Natural killer cell treated with Interleukin-12 subunit alpha and Interleukin-12 subunit beta and Interleukin-15 and Interleukin-18, amount 100 ng/mL, for 72 hours (primary cell): ENCODE measurements at regions not wholly inside any gene's neighbourhood (a gene's known extent, or its start where the extent isn't known, plus 50 kb on each side); places are given as distances from the start of the nearest gene placed in this dataset.

Experiments used
- ATAC-seq, 2 donors: fragments of 150-1000 bp; cut with Tn5 transposase in 1 of 2; sonication (Bioruptor Pico), chemical (Tn5 transposase) in 1 of 2; 2 replicates each; pipeline ENCODE4 v1.10.0; 2021
- DNase-seq: peaks from one replicate; pipeline ENCODE4 v3.0.0; 2022; ENCODE audit warnings: low spot score
- H3K27ac Mint-ChIP-seq, 2 donors: 1 replicate in 1 of 2; 2 replicates in 1 of 2; pipeline ENCODE4 v1.8.0; 2022; ENCODE audit warnings: mixed read lengths in 2 of 2, mild to moderate bottlenecking in 1 of 2, moderate library complexity in 1 of 2
- H3K27me3 Mint-ChIP-seq, 2 donors: 1 replicate in 1 of 2; 2 replicates in 1 of 2; pipeline ENCODE4 v1.8.0; 2022; ENCODE audit warnings: mixed read lengths in 2 of 2
- H3K36me3 Mint-ChIP-seq: one replicate; pipeline ENCODE4 v1.8.0; 2022; ENCODE audit warnings: mixed read lengths
- H3K4me1 Mint-ChIP-seq, 2 donors: 1 replicate in 1 of 2; 2 replicates in 1 of 2; pipeline ENCODE4 v1.8.0; 2022; ENCODE audit warnings: low read depth in 2 of 2, mixed read lengths in 2 of 2, mild to moderate bottlenecking in 1 of 2
- H3K4me3 Mint-ChIP-seq: one replicate; pipeline ENCODE4 v1.8.0; 2022; ENCODE audit warnings: mixed read lengths
- H3K9me3 Mint-ChIP-seq: 2 replicates; pipeline ENCODE4 v1.8.0; 2022; ENCODE audit warnings: mixed read lengths

GRCh38 chrX:5402461-5402860 is 826.2 kb downstream of the NLGN4X start:
- no peak overlapping the region for H3K4me3 Mint-ChIP-seq
- H3K27ac Mint-ChIP-seq: no peak overlapping the region
- no peak for DNase-seq
- peaks cover 18% of the 10 kb centered on the region for H3K9me3 Mint-ChIP-seq
- H3K4me1 Mint-ChIP-seq: no peaks in the 10 kb centered on the region
- no peaks in the 10 kb centered on the region for H3K36me3 Mint-ChIP-seq
- no peak for ATAC-seq
- H3K27me3 Mint-ChIP-seq: no peaks in the 10 kb centered on the region

GRCh38 chrX:5399403-5399802 is 829.3 kb downstream of the NLGN4X start:
- Mint-ChIP-seq H3K4me3 (no peak overlapping the region), H3K36me3 (no peaks in the 10 kb centered on the region), H3K27ac (no peak overlapping the region), H3K4me1 (no peaks in the 10 kb centered on the region), H3K9me3 (peaks cover 19% of the 10 kb centered on the region), H3K27me3 (no peaks in the 10 kb centered on the region)
- ATAC-seq (no peak), DNase-seq (no peak)

GRCh38 chrX:5397409-5397808 is 831.3 kb downstream of the NLGN4X start:
- Mint-ChIP-seq H3K4me1 (no peaks in the 10 kb centered on the region), H3K27me3 (no peaks in the 10 kb centered on the region)

GRCh38 chrX:5390376-5390775 is 838.3 kb downstream of the NLGN4X start:
- Mint-ChIP-seq H3K36me3 (no peaks in the 10 kb centered on the region), H3K27me3 (no peaks in the 10 kb centered on the region), H3K9me3 (peaks cover 7% of the 10 kb centered on the region), H3K4me3 (no peak overlapping the region), H3K4me1 (no peaks in the 10 kb centered on the region), H3K27ac (no peak overlapping the region)
- ATAC-seq: no peak
- no peak for DNase-seq

More at GRCh38 chrX:5397409-5397808, 831.3 kb downstream of the NLGN4X start:
- H3K27ac Mint-ChIP-seq: no peak overlapping the region
- no peak overlapping the region for H3K4me3 Mint-ChIP-seq
- H3K9me3 Mint-ChIP-seq: peaks cover 9% of the 10 kb centered on the region
- DNase-seq (no peak), ATAC-seq (no peak)
- no peaks in the 10 kb centered on the region for H3K36me3 Mint-ChIP-seq

GRCh38 chrX:5388087-5388486 is 840.6 kb downstream of the NLGN4X start:
- H3K36me3 Mint-ChIP-seq: no peaks in the 10 kb centered on the region
- DNase-seq (no peak), ATAC-seq (no peak)
- H3K27ac Mint-ChIP-seq: no peak overlapping the region
- H3K4me3 Mint-ChIP-seq: no peak overlapping the region
- peaks cover 7% of the 10 kb centered on the region for H3K9me3 Mint-ChIP-seq
- H3K27me3 Mint-ChIP-seq: no peaks in the 10 kb centered on the region
- no peaks in the 10 kb centered on the region for H3K4me1 Mint-ChIP-seq

GRCh38 chrX:5380426-5380825 is 848.2 kb downstream of the NLGN4X start:
- DNase-seq: no peak
- H3K27ac Mint-ChIP-seq: no peak overlapping the region

GRCh38 chrX:5341902-5342301 is 886.8 kb downstream of the NLGN4X start:
- H3K9me3 Mint-ChIP-seq: peaks cover 8% of the 10 kb centered on the region
- no peak overlapping the region for H3K4me3 Mint-ChIP-seq
- H3K27me3 Mint-ChIP-seq: no peaks in the 10 kb centered on the region
- peaks cover 5% of the 10 kb centered on the region for H3K36me3 Mint-ChIP-seq
- ATAC-seq (no peak), DNase-seq (no peak)
- no peak overlapping the region for H3K27ac Mint-ChIP-seq
- no peaks in the 10 kb centered on the region for H3K4me1 Mint-ChIP-seq

More at GRCh38 chrX:5380426-5380825, 848.2 kb downstream of the NLGN4X start:
- H3K4me3 Mint-ChIP-seq: no peak overlapping the region
- no peaks in the 10 kb centered on the region for H3K27me3 Mint-ChIP-seq
- H3K4me1 Mint-ChIP-seq: no peaks in the 10 kb centered on the region
- peaks cover 12% of the 10 kb centered on the region for H3K9me3 Mint-ChIP-seq
- H3K36me3 Mint-ChIP-seq: no peaks in the 10 kb centered on the region
- no peak for ATAC-seq

GRCh38 chrX:5337160-5337559 is 891.5 kb downstream of the NLGN4X start:
- Mint-ChIP-seq H3K27ac (no peak overlapping the region), H3K4me3 (no peak overlapping the region), H3K27me3 (no peaks in the 10 kb centered on the region), H3K36me3 (no peaks in the 10 kb centered on the region), H3K9me3 (peaks cover 11% of the 10 kb centered on the region), H3K4me1 (no peaks in the 10 kb centered on the region)
- ATAC-seq (no peak), DNase-seq (no peak)

GRCh38 chrX:5324546-5324945 is 904.1 kb downstream of the NLGN4X start:
- no peak overlapping the region for H3K27ac Mint-ChIP-seq
- no peak overlapping the region for H3K4me3 Mint-ChIP-seq
- H3K4me1 Mint-ChIP-seq: no peaks in the 10 kb centered on the region
- no peak for DNase-seq
- no peaks in the 10 kb centered on the region for H3K27me3 Mint-ChIP-seq
- H3K9me3 Mint-ChIP-seq: peaks cover 18% of the 10 kb centered on the region
- H3K36me3 Mint-ChIP-seq: no peaks in the 10 kb centered on the region
- ATAC-seq: no peak

GRCh38 chrX:5314148-5314547 is 914.5 kb downstream of the NLGN4X start:
- H3K27ac Mint-ChIP-seq: no peak overlapping the region
- ATAC-seq: no peak
- H3K36me3 Mint-ChIP-seq: no peaks in the 10 kb centered on the region
- no peak overlapping the region for H3K4me3 Mint-ChIP-seq
- no peak for DNase-seq
- H3K4me1 Mint-ChIP-seq: no peaks in the 10 kb centered on the region
- no peaks in the 10 kb centered on the region for H3K27me3 Mint-ChIP-seq
- H3K9me3 Mint-ChIP-seq: peaks cover 3% of the 10 kb centered on the region

- Mint-ChIP-seq H3K27ac (no peak overlapping the region), H3K36me3 (no peaks in the 10 kb centered on the region), H3K27me3 (no peaks in the 10 kb centered on the region), H3K4me1 (no peaks in the 10 kb centered on the region), H3K4me3 (no peak overlapping the region), H3K9me3 (no peaks in the 10 kb centered on the region)
- ATAC-seq: no peak
- DNase-seq: no peak
Measured at GRCh38 chrX:5307416-5307815, 921.3 kb downstream of the NLGN4X start.

- DNase-seq (no peak), ATAC-seq (no peak)
- no peaks in the 10 kb centered on the region for H3K9me3 Mint-ChIP-seq
- H3K36me3 Mint-ChIP-seq: no peaks in the 10 kb centered on the region
- no peaks in the 10 kb centered on the region for H3K4me1 Mint-ChIP-seq
- no peaks in the 10 kb centered on the region for H3K27me3 Mint-ChIP-seq
- no peak overlapping the region for H3K27ac Mint-ChIP-seq
- H3K4me3 Mint-ChIP-seq: no peak overlapping the region
Measured at GRCh38 chrX:5306654-5307121, 922.0 kb downstream of the NLGN4X start.

GRCh38 chrX:5305452-5305851 is 923.2 kb downstream of the NLGN4X start:
- H3K4me1 Mint-ChIP-seq: no peaks in the 10 kb centered on the region
- no peak for DNase-seq
- no peak for ATAC-seq
- H3K4me3 Mint-ChIP-seq: no peak overlapping the region
- no peaks in the 10 kb centered on the region for H3K36me3 Mint-ChIP-seq
- no peak overlapping the region for H3K27ac Mint-ChIP-seq
- H3K9me3 Mint-ChIP-seq: no peaks in the 10 kb centered on the region
- H3K27me3 Mint-ChIP-seq: no peaks in the 10 kb centered on the region

GRCh38 chrX:5295004-5295403 is 933.7 kb downstream of the NLGN4X start:
- no peak overlapping the region for H3K4me3 Mint-ChIP-seq
- peaks cover 11% of the 10 kb centered on the region for H3K9me3 Mint-ChIP-seq
- no peaks in the 10 kb centered on the region for H3K4me1 Mint-ChIP-seq
- H3K36me3 Mint-ChIP-seq: no peaks in the 10 kb centered on the region
- no peak for ATAC-seq
- no peak overlapping the region for H3K27ac Mint-ChIP-seq
- DNase-seq: no peak
- no peaks in the 10 kb centered on the region for H3K27me3 Mint-ChIP-seq

GRCh38 chrX:5290635-5291034 is 938.0 kb downstream of the NLGN4X start:
- Mint-ChIP-seq H3K36me3 (peaks cover 4% of the 10 kb centered on the region), H3K9me3 (peaks cover 24% of the 10 kb centered on the region), H3K27ac (no peak overlapping the region), H3K4me3 (no peak overlapping the region), H3K4me1 (no peaks in the 10 kb centered on the region), H3K27me3 (no peaks in the 10 kb centered on the region)
- DNase-seq (no peak), ATAC-seq (no peak)
